ENCODE measurements at regions not wholly inside any gene's neighbourhood (a gene's known extent, or its start where the extent isn't known, plus 50 kb on each side); places are given as distances from the start of the nearest gene placed in this dataset.

DNA sequence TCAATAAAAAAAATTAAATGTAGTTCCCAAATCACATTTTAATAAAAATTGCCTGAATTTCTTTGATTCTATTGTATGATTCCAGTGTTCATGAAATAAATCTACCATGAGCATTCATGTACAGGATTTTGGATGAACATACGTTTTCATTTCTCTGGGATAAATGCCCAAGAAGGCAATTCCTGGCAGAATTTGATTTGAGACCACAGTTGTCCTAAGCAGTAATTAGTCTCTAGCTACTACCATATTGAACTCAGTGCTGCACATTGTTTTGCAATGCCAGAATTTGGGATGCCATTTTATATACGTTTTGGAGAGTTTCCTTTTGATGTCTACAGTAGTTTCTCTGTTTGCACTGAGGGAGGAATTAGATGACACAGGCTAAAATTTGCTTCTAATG, 265.3 kb upstream of the HS3ST5 start:
- no peak for FAIRE-seq

DNA sequence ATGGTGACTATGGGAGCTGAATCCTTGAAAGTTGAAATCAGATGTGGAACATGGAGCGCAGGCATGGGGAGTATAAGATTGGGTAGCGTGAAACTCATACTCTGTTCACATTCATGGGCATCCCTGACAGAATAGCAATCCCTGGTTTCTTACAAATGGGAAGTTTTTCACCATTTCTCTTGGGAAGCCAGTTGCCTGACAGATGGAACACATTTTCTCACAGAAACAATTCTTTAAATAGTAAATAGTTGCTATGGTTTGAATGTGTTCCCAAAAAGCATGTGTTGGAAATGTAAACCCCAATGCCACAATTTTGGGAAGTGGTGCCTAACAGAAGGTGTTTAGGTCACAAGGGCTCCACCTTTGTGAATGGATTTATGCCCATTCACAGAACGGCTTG, 262.8 kb upstream of the HS3ST5 start:
- no peak for FAIRE-seq

DNA sequence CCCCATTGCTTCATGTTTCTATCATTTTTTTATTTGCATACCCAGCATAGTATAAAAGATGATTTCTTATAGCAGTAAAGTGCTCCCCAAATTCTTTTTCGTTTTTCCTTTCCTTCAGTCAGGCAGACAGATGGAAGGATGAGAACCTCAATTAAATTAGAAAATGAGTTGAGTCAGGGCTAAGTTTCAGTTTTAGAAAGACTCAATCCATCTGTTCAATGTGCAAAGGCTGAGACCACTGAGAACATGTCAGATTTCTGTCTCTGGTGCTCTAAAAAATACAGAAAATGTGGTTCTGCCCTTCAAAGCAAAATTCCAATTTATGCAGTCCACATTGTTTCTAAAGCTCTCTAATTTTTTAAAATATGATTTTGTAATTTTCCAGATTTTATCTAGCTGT, 257.6 kb upstream of the HS3ST5 start:
- FAIRE-seq = no peak

DNA sequence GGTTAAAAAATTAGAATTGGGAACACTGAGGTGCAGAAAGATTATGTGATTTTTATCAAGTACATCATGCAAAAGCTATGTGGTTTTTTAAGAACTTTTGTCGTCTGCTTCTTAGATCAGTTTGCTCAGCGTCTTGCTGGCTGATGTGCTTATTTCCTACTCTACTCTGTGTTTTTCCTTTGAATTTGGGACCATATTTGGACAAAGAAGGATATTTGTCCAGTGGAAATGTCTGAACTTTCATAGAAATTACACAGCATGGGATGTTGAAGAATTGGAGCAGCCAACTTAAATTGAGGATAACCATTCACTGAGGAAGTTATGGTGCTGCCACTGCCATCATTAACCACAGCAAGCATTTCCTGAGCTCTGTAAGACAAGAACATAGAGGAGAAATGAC, 252.8 kb upstream of the HS3ST5 start:
- FAIRE-seq = no peak

DNA sequence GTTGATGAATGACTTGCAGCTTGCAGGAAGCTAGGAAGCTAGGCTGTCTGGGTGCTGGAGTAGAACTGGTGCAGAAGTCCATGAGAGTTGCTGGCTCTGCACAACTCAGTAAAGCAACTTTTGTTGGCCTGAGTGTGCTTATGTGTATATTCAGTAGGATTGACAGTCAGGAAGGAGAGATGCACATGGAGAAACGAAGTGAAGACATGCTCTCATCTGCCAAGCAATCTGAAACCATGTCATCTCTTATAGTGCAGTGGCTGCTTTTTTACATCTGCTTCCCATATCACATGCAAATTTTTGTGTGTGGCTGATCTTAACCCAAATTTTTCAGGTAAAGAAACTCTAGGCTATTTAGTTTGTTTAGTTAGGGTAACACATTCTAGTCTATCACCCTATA, 252.4 kb upstream of the HS3ST5 start:
- FAIRE-seq = no peak

DNA sequence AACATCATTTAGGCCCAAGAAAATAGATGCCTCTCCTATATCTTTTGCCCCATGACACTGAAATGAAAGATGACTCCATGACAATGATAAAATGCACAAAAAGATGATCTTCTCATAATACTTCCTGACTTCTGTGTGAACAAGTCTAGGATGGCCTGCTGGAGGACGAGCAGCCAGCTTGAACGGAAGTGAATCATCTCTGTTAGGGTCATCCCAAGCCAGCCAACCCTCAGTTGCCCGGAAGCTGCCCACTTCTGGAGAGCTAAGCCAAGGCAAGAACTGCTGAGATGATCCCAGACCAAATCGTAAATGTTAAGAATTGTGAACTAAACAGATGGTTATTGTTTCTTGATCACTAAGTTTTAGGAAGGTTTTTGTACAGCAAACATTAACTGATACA, 249.7 kb upstream of the HS3ST5 start:
- FAIRE-seq = no peak

DNA sequence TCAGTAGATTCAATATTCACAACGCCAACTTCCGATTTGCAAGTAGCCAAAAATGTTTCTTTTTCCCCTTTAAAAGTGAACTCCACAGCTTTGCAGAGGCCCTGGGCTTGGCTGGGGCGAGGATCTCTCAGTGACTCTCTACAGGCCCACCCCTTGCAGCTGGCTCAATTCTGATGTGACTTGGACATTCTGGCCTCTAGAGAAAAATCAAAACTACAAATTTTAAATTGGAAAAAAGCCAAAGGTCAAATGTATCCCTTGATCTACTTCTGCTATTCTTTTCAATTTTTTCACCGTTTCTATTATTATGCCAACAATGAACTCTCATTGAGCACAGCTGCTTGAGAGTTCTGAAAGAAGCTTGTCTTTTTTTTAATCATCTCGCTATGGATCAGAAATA, 245.9 kb upstream of the HS3ST5 start:
- FAIRE-seq = no peak

DNA sequence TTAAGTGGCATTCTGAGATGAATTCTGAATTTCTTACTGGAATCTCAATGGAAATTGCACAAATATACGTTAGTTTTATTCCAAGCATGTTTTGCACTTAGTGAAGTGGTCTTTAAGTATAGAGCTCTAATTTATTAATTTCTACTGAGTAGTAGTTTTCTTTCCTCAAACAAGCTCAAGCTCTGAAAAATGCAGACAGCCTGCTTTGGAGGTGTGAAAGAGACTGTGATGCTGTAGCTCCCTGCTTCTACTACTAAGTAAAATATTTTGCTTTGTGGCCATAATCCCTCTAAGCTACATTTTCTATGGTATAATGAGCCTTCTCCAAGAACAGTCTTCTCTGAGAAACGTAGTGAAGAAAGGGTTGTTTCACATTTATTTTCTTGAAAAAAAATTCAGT, 243.5 kb upstream of the HS3ST5 start:
- FAIRE-seq = no peak

DNA sequence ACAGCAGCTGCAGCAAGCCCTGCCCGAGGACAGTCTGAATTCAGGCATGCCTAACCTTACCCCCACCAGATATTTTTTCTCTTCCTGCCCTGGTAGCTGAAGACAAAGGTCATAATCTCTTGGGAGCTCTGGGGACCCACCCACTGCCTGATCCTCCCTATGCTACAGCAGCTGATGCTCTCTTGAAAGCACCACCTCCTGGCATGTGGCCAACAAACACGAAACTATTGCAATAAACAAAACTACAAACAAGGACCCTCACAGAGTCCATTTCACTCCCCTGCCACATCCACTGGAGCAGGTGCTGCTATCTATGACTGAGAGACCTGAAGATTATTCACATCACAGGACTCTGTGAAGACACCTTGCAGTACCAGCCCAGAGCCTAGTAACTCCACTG, 238.5 kb upstream of the HS3ST5 start:
- FAIRE-seq = no peak

DNA sequence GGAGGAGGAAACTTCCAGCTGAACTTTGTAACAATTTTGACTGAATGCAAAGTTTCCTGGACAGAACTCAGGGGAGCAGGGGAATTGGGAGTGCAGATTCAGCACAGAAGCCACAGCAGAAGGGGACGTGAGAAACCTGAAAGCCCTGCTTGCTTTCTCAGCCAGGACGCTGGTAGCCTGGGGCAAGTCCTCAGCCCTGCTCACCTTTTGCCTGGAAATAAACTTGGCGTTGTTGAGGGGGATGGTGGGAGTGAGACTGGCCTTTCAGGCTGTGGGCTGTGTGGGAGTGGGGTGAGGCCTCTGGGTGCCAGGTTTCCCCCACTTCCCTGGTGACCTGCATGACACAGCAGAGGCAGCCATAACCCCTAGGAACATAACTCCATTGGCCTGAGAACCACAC, 238.1 kb upstream of the HS3ST5 start:
- no peak for FAIRE-seq

DNA sequence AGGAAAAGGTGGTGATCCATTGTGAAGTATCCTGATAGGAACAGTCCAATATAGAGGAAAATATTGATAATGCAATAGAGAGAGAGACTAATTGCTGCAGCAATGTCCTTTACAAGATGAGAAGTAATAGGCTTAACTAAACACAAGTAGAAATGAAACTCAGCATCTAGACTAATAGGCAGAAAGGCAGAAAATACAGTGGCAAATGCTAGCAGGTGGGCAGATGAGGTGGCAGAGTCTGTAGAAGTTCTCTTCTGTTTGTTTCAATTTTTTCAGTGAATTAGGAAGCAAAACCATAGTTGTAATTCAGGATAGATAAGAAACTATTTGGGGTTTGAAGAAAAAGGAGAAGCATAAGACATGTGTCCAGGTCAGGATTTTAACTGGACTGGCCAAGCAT, 236.7 kb upstream of the HS3ST5 start:
- no peak for FAIRE-seq

DNA sequence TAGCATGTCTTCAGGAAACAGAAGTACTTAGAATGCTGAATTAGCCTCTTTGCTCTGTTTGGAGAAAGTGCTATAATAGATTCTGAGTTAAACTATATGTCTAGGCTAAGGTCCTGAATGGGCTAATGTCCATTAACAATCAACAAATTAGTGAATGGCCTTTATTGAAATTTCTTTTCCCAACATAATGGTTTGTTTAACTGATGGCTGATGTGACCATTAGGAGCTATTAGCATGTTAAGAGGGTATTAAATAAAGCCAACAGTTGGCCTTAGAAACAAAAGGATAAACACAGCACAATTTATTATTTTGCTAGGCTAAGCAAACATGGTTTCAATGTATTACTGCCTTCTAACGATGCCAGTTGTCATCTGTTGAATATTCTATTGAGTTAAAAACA, 234.3 kb upstream of the HS3ST5 start:
- FAIRE-seq = no peak

DNA sequence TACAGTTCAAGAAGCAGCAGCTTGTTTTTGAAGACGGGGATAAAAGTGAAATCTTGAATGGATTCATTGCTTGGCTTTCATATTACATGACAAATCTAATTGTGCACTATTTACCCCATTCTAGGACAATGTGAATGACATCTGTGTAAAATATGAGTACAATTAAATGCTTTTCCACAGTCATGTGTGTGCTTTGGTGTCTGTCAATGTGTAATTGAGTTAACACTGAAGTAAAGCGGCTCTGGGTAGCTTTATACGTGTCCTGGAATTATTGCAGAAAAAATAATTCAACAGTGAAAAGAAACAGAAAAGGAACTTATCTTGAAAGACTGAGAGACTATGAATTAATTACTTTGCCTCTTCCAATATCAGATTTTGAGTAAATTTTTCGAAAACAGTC, 233.5 kb upstream of the HS3ST5 start:
- FAIRE-seq = no peak

DNA sequence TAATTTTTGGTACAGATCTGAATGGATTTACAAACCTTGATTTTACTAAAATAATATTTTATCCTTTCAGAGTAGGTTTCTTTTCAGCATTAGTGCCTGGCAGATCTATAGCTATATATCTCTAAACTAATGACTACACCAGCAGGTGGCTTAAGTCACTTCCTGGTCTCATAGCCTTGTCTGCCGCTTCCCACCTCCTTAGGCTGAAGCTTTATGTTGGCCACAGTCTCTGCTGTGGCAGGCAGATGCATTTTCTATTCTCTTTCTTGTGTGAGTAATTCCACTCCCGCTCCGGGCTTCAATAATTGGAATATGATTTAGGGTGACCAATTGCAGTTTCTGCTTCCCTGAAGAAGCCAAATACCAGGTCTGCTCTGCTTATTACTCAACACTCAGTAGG, 226.8 kb upstream of the HS3ST5 start:
- no peak for FAIRE-seq

DNA sequence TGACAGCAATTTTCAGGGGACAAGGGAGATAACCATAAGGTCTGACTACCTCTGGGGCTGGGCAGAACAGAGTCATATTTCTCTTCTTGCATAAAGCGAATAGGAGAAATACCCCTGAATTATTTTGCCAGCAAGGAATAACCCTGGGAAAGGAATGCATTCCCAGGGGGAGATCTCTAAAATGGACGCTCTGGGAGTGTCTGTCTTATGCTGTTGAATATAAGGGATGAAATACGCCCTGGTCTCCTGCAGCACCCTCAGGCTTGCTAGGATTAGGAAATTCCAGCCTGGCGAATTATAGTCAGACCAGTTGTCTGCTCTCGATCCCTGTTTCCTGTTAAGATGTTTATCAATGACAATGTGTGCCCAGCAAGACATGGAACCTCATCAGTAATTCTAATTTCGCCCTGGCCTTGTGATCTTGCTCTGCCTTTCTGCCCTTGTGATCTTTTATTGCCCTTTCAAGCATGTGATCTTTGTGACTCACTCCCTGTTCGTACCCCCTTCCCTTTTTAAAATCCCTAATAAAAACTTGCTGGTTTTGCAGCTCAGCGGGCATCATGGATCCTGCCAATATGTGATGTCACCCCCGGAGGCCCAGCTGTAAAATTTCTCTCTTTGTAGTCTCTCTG, 221.6 kb upstream of the HS3ST5 start:
- no peak for FAIRE-seq

DNA sequence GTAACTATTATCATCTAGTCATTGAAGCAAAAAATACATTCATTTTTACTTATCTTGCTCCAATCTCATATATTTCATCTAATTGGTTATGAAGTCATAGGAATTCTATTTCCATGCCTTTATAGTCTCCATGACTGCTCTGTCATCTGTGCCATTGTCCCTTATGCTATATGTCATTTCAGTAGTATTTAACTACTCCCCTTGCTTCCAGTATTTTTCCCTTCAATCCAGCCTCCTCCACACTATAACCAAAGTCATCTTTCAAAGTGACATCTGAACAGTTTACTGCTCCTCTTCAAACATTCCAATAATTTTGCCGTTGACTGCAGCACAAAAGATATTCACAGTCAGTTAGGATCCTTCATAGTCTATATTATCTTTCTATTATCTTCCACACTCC, 216.6 kb upstream of the HS3ST5 start:
- no peak for FAIRE-seq

DNA sequence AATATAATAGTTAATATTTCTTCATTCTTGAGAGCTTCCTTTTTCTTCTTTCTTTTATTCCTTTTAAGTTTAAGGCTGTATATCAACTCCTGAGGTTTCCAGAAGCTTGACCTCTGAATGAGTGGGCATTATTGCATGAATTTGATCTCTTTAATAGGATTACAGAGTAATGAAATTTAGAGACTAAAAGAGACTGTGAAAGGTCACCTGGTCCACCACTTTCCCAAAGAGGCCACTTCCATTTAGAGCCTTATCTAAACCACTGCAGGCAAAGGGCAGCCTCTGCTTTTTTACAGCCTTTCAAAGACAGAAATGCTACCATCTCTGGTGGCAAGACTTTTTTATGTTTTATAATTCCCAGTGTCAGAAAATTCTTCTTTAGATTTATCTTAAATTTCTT, 215.3 kb upstream of the HS3ST5 start:
- no peak for FAIRE-seq

DNA sequence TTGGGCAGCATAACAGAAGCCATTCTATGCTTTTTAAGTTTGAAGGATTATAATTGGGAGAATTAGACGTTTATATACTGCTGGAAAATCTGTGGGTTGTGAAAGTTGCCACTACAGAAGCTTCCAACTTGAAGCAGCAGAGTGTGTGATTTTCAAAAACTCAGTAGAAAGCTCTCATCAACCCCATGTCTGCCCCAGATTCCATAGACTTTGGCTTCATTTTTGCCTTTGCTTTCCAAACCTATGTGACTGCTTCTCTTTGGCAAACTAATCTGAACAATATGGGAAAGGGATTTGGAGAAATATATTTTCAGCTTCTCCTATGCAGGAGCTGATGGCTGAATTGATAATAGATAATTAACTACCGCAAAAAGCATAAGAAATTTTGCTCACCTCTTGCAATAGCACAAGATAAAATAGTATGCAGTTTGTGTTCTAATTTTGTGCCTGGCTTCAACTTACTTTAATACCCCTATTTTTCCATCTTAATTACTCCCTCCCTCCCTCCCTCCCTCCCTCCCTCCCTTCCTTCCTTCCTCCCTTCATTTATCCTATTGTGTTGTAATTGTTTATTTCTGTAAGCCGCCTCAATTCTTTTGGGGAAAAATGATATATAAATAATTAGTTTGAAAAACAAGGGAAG, 214.1 kb upstream of the HS3ST5 start:
- no peak for FAIRE-seq

DNA sequence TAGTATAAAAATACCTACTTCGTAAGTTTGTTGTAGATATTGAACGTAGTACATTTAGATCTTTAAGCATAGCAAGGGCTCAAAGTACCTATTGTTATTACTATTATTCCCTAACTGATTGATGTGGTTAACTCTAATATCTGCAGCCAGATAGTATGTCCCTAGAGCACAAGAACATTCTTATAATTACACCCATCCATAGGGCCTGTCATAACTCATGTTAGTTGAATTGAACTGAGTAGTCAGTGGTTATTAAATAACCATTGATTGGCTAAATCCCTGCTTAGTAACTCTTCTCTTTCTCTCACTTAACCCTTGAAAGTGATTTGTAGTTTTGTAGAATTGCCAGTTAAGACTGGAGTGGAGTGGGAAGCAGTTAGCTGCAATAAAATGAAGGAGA, 207.5 kb upstream of the HS3ST5 start:
- no peak for FAIRE-seq

DNA sequence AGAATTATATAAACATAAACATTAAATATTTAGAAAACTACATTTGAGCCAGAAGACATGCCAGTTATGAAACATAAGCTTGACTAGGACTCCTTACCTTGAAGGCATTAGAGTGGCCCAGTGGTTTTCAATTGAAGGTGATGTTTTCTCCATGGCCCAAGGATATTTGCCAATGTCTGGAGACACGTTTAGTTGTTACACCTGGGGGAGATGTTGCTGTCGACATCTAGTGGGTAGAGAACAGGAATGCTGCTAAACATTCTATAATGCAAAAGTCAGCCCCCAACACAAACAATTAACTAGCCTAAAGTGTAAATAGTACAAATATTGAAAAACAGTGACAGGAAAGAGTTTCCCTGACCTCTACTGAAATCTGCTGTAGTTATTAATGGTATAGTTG, 200.9 kb upstream of the HS3ST5 start:
- no peak for FAIRE-seq

DNA sequence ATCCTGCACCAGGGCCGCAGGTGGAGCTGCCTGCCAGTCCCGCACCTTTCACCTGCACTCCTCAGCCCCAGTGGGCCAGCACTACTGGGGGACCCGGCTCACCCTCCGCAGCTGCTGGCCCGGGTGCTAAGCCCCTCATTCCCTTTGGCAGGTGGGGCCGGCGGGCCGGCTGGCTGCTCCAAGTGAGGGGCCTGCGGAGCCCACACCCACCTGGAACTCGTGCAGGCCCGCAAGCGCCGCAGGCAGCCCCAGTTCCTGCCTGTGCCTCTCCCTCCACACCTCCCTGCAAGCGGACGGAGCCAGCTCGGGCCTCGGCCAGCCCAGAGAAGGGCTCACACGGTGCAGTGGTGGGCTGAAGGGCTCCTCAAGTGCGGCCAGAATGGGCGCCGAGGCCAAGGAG, 199.0 kb upstream of the HS3ST5 start:
- FAIRE-seq = no peak

DNA sequence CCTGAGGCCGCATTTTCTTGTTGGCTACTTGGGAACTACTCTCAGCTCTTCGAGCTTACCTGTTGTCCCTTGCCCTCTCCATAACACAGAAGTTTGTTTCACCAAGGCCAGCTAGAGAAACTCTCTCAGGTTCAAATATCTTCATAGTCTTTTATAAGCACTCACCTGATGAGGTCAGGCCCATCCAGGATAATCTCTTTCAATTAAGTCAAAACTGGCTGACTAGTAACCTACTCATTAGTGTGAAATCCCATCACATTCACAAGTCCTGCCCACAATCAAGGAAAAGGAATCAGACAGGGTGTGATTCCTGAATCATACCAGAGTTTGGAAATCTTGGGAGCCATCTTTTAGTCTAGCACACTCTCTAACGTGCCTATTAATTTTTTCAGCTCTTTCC, 195.2 kb upstream of the HS3ST5 start:
- no peak for FAIRE-seq

DNA sequence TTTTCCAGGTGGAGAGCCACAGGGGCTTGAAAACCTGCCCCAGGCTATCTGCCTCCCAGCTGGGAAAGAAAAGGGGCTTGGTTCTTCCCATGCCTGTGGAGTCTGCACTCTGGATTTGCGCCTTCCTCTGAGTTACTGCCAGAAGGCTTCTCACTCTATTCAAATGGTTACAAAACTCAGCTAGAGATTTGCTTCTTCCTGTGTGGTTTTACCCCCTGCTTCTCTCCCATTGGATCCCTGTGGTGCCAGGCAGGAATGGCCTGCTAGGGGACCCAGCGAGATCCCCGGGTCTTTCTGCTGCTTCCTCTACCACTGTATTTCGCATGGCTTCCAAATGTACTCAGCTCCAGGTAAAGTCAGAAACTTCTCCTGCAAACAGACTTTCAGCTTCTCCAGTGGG, 192.0 kb upstream of the HS3ST5 start:
- FAIRE-seq = no peak

DNA sequence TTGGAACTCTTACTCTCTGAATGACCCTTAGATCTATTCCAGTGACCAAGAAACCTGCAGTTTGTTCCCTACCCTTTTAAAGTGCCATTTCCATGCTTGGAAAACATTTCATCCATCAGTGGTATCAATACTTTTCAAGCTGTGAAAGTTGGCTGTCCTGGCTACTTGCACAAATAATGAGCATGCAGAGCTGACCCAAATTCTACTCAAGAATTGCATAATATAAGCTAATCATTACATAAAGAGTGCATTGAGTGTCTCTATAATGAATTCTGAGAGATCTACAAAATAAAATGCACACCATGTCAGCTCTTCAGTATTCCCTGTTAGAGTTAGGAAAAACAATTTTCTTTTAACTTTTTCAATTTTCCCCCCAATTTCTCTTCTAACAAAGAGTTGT, 181.3 kb upstream of the HS3ST5 start:
- FAIRE-seq = no peak

DNA sequence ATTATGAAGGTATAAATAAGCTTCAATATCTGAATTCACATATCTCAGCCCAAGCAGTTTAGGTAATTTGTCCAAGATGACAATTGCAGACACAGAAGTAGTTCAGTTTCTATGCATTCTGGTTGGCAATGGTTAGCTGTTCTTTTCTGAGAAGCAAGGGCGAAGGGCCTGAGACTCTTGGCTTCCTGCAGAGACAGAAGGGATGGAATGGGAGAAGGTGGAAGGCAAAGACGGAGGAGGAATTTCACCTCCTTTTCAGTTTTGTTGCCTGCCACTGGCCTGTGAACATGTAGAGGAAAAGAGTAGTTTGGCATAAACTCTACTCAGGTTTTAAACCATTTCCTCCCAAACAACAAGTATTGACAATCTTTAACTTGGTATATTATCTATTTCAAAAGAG, 180.7 kb upstream of the HS3ST5 start:
- no peak for FAIRE-seq
